T1000 (cell line): ENCODE measurements at regions not wholly inside any gene's neighbourhood (a gene's known extent, or its start where the extent isn't known, plus 50 kb on each side); places are given as distances from the start of the nearest gene placed in this dataset.
"Not testable (repeated sequence)": the region's sequence is repeated elsewhere in the genome, so short reads cannot be mapped to it uniquely, and the experiment has no call there.

ENCODE experiments used
- DNase-seq: peaks from one replicate; lab custom pipeline; 2025; ENCODE audit warnings: mixed read lengths; lab: John Stamatoyannopoulos, UW

DNA sequence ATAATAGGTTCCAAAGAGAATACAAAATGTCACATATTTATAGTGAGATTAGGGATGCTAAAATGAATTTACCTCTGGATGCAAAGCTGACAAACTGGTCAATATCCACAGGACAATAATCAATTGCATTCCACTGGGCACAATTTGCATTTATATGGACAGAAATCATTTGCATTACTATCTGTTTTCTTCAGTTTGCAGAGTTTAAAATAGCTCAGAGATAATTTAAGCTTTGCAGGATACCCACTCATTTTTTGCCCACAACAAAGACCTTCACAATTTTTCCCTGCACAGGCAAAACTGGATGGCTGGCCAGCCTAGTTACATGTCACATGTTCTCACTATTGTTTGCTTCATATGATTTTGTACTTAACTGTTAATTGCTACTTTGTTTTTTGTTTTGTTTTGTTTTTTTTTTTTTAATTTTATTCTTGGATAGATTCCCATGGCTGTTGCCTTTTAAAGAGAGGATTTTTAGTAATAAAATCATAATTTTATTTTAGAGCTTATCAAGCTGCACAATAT lies 483.5 kb downstream of the UTRN start:
- no peak for DNase-seq

- DNase-seq: no peak
These were observed 484.0 kb downstream of the UTRN start for GRCh38 chr6:144769142-144769541.

DNA sequence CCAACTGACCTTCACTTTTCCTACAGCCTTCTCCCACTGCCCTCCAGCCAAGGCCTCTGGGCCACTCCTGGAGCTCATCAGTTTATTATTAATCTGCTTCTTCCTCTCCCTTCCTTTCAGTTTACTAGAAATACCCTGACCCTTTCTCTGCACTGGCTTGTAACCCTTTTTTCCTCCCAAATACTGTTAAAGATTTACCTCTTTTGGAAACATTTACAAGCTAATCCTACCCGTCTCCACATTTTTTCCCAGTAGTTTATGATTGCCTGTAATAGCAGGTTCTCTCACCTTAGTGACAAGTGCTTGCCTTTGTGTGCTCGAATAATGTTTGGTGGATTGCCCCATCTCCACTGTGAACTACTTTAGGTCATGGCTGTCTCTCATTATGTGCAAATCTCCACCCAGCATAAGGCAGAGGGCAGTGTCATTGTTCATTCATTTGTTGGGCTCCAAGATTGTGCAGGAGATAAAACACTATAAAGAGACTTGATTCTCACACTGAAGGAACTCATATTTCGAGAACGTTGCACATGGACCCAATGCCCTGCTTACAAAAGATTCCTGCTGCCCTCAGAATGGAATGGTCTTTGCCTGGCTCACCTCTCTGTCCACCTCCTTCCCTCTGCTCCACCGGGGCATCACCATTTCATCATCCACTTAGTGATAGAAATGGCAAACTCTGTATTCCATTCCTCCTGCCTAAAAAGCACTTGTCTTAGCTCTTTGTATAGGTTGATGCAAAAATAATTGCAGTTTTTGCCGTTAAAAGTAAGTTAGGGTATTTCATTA lies 491.1 kb downstream of the UTRN start:
- DNase-seq: no peak

DNA sequence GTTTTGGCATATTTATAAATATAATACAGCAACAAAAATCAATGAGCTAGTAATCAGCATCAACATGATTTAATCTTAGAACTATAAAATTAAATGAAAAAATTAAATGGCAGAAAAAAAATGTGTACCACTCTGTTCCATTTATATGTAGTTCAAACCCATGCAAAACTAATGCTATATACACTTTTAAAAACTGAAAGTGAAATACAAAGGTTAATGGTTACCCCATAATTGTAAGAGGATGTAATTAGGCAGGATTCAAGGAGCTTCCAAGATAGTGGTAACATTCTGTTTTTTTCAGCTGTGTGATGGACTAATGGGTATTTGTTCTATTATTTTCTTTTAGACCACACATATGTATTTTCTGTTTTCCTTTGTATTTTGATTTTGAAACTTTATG lies 492.1 kb downstream of the UTRN start:
- DNase-seq: no peak

GRCh38 chr6:144778056-144778455 lies 492.9 kb downstream of the UTRN start:
- DNase-seq: no peak

- no peak for DNase-seq
These were observed 493.8 kb downstream of the UTRN start for GRCh38 chr6:144778773-144779492.

DNA sequence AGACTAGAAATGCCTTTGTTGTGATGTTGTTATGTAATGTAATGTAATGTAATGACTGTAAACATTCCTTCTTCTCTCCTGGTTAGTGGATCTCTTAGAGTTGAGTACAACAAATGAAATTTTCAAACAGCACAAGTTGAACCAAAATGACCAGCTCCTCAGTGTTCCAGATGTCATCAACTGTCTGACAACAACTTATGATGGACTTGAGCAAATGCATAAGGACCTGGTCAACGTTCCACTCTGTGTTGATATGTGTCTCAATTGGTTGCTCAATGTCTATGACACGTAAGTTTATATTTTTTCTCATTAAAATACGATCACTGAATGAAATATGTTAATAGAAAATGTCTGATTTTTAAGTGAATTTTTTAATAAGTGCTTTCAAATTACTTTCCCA lies 496.7 kb downstream of the UTRN start:
- DNase-seq: no peak

DNA sequence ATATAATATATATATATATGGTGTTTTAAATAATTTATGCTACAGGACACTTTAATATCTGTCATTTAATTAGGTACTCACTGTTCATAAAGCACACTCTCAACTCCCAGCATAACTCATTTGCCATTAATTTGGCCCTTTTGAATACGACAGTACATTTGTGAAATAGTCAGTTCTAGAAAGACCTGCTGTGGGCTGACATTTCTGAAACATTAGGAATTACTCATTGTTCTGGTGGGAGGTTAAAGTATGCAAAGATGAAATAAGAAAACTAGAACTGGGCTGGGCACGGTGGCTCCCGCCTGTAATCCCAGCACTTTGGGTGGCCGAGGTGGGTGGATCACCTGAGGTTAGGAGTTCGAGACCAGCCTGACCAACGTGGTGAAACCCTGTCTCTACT lies 497.5 kb downstream of the UTRN start:
- DNase-seq: no peak

DNA sequence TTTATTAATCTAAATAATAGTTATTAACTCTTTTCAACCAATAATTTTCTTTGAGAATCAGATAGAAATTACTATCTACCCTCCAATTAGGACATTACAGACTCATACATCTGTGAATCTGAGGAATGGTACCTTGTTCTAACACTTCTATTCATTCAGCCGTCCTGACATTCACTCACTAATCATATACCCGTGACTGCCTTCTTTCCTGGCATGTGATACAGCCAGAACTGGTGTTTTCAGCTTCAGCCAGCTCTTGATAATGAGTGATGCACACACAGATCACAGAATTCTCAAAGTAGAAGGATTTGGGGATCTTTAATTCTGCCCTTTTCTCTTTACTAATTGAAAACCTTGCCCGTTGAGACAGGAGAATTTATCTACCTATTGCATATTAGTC lies 499.9 kb downstream of the UTRN start:
- DNase-seq: no peak

DNA sequence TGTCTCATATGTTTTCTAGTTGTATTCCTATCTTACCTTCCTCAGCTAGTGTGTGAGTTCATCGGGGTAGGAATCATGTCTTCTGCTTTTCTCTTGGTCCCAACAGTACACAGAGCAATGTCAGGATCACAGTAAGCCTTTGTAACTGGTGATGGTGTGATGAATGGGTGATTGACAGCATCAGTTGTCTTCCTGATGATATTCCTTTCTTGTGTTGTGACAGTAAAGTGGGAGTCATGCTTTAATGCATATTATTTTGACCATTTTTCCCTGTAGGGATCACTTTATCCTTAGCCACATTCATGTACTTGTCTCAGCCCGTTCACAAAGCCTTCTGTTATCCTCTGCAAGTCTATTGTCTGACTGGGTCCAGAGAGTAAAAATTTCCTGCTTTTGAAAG lies 501.7 kb downstream of the UTRN start:
- no peak for DNase-seq

- DNase-seq: no peak
These were observed 508.6 kb downstream of the UTRN start for GRCh38 chr6:144793744-144794143.

DNA sequence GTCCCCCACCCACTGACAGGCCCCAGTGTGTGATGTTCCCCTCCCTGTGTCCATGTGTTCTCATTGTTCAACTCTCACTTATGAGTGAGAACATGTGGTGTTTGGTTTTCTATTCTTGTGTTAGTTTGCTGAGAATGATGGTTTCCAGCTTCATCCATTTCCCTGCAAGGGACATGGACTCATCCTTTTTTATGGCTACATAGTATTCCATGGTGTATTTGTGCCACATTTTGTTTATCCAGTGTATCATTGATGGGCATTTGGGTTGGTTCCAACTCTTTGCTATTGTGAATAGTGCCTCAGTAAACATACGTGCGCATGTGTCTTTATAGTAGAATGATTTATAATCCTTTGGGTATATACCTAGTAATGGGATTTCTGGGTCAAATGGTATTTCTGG lies 509.9 kb downstream of the UTRN start:
- DNase-seq: not testable (repeated sequence)

DNA sequence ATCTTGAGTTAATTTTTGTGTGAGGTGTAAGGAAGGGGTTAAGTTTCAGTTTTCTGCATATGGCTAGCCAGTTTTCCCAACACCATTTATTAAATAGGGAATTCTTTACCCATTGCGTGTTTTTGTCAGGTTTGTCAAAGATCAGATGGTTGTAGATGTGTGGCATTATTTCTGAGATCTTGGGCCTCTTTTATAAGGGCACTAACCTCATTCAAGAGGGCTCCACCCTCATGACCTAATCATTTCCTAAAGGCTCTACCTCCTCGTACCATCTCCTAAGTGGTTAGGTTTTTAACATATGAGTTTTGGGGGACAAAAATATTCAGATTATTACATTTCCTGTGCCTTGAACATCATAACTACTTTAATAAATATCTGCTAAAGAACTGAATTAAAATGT lies 510.9 kb downstream of the UTRN start:
- no peak for DNase-seq

GRCh38 chr6:144797881-144798589 lies 512.9 kb downstream of the UTRN start:
- no peak for DNase-seq

GRCh38 chr6:144804246-144804790 lies 519.2 kb downstream of the UTRN start:
- DNase-seq: no peak

DNA sequence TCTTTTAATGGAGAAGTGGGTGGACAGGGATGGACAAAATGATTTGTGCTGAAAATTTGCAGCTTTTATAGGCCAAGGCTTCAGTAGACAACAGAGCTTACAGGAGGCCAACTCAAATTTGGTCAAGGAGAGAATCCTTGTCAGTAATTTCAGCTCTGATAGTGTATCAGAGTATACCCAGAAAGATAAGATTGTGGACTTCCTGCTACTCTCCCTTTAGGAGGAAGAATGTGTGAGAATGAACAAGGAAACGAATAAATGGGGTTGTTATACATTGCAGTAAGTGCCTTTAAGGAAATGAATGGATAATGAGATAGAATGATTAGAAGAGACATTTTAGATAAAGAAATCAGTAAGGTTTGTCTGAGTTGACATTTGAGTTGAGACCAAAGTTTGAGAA lies 519.9 kb downstream of the UTRN start:
- DNase-seq: no peak

- no peak for DNase-seq
These were observed 521.1 kb downstream of the UTRN start for GRCh38 chr6:144806222-144806621.

DNA sequence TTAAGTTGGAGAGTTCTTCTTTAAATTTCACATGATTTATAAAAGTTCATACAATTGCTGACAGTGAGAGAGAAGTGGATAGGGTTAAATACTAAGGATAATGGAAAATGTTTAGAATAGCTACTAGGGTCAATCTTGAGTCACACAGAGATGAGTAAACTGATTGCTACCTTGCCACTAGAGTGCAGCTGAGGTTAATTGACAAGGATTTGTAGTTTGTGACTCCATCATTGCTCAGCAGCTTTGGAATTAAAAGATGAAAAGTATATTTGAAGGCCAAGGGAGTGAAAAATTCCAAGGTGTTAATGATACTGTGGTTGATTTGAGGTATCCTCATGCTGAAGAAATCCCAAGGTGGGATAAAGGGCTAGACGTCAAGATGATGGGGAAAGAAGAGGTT lies 524.0 kb downstream of the UTRN start:
- DNase-seq: no peak

GRCh38 chr6:144809969-144810368 lies 524.8 kb downstream of the UTRN start:
- no peak for DNase-seq

DNA sequence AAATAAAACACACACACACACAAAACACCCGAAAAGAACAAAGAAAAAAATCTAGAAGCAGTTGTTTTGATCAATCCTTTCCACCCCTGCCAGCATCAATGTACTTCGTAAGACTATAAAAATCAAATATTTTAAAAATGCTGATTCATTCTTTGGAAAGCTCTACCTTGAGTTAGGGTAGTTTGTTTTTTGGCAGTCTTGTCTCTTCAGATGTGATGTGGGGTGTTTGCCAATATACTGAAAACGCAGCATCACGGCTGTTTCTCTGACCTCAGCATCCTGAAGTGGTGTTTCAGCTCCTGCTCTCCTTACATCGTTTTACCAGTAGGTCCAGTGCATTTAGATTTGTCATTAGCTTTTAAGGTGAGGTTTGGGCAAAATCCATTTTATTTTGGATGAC lies 526.0 kb downstream of the UTRN start:
- DNase-seq: no peak

GRCh38 chr6:144816936-144817335 lies 531.8 kb downstream of the UTRN start:
- no peak for DNase-seq

GRCh38 chr6:144820270-144820669 lies 535.1 kb downstream of the UTRN start:
- DNase-seq: no peak
